ENCODE measurements at regions not wholly inside any gene's neighbourhood (a gene's known extent, or its start where the extent isn't known, plus 50 kb on each side); places are given as distances from the start of the nearest gene placed in this dataset.
"Not testable (repeated sequence)": the region's sequence is repeated elsewhere in the genome, so short reads cannot be mapped to it uniquely, and the experiment has no call there.

DNA sequence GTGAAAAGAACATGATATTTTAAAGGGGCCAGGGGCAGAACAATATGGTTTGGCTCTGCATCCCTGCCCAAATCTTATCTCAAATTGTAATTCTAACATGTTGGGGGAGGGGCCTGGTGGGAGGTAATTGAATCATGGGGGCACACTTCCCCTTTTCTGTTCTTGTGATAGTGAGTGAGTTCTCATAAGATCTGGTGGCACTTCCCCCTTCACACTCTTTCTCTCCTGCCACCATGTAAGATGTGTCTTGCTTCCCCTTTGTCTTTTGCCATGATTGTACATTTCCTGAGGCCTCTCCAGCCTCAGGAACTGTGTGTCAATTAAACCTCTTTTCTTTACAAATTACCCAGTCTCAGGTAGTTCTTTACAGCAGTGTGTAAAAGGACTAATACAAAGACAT is 177.1 kb upstream of the ZNF322 start:
- not testable (repeated sequence) for ATAC-seq (ENCODE audit: low FRiP score); DNase-seq (ENCODE audit: low spot score)

- not testable (repeated sequence) for DNase-seq (ENCODE audit: low spot score); ATAC-seq (ENCODE audit: low FRiP score)
These were observed 185.3 kb upstream of the ZNF322 start for GRCh38 chr6:26844823-26845222.

GRCh38 chr6:26857289-26857688 is 197.7 kb upstream of the ZNF322 start:
- ATAC-seq (ENCODE audit: low FRiP score); DNase-seq (ENCODE audit: low spot score): not testable (repeated sequence)

GRCh38 chr6:26859067-26859770 is 199.7 kb upstream of the ZNF322 start:
- not testable (repeated sequence) for ATAC-seq (ENCODE audit: low FRiP score); DNase-seq (ENCODE audit: low spot score)

GRCh38 chr6:26859771-26860163 is 200.2 kb upstream of the ZNF322 start:
- DNase-seq (ENCODE audit: low spot score); ATAC-seq (ENCODE audit: low FRiP score): not testable (repeated sequence)

GRCh38 chr6:26861913-26862312 is 202.4 kb upstream of the ZNF322 start:
- DNase-seq (ENCODE audit: low spot score); ATAC-seq (ENCODE audit: low FRiP score): not testable (repeated sequence)

DNA sequence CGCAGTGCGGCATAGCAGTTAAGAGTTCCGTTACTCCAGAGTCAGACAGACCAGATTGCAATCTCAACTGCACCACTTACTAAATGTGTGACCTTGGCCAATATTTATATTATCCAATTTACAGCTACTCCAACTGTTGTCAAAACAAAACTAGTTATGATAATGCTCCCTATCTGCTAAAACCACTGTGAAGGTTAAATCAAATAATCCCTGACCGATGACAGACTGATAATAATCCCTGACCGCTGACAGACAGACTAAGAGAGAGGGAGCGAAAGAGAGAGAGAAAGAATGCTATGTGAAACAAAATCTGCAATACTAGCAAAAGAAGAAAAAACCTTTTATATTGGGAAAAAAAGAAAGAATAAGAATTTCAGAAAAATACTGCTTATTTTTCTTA is 204.1 kb upstream of the ZNF322 start:
- not testable (repeated sequence) for DNase-seq (ENCODE audit: low spot score); ATAC-seq (ENCODE audit: low FRiP score)

- DNase-seq (ENCODE audit: low spot score); ATAC-seq (ENCODE audit: low FRiP score): not testable (repeated sequence)
These were observed 239.2 kb upstream of the ZNF322 start for GRCh38 chr6:26898785-26899184.

- ATAC-seq (ENCODE audit: low FRiP score); DNase-seq (ENCODE audit: low spot score): not testable (repeated sequence)
These were observed 264.7 kb upstream of the ZNF322 start for GRCh38 chr6:26924206-26924605.

DNA sequence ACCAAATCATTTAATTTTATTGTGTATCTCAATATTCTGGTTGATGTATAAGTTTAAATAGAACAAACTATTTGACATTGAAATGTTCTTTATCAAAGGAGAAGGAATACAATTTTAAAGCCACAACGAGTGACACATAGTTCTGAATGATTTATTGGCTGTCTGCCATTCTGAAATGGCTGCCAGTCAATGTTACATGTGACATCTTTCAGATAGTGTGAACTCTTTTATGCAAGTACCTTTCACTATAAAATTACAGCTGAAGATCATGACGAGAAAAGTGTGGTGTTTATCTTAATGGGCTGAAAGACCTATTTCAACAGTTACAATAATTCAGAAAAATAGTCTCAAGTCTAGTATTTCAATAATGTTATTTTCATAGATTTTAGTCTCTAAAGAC is 268.6 kb upstream of the ZNF322 start:
- not testable (repeated sequence) for ATAC-seq (ENCODE audit: low FRiP score); DNase-seq (ENCODE audit: low spot score)

DNA sequence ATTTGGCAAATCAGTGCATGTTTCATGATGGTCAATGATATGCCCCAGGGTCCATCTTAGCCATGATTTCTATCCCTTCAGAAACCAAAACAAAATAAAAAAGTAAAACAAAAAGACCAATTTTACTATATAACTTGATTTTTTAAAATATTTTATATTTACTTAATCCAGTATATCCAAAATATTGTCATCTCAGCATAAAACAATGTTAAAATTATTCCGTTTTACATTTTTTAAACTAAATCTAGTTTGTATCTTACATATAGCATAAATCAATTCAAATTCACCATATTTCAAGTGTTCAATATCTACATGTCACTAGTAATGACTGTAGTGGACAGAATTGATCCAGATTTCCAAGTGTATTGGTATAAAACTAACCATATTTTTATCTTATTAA is 277.7 kb upstream of the ZNF322 start:
- not testable (repeated sequence) for ATAC-seq (ENCODE audit: low FRiP score); DNase-seq (ENCODE audit: low spot score)

- DNase-seq (ENCODE audit: low spot score), result not testable (repeated sequence)
These were observed 291.7 kb upstream of the ZNF322 start for GRCh38 chr6:26951211-26951610.

DNA sequence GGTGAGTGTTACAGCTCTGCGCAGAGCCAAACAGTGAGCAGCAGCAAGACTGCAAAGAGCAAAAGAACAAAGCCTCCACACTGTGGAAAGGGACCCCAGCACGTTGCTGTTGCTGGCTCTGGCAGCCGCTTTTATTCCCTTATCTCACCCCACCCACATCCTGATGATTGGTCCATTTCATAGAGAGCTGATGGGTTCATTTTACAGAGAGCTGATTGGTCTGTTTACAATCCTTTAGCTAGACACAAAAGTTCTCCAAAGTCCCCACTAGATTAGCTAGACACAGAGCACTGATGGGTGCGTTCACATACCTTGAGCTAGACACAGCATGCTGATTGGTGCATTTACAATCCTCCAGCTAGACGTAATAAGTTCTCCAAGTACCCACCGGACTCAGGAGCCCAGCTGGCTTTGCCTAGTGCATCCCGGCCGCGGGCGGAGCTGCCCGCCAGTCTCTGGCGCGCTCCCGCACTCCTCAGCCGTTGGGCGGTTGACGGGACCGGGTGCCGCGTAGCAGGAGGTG is 291.4 kb upstream of the PRSS16 start:
- DNase-seq (ENCODE audit: low spot score); ATAC-seq (ENCODE audit: low FRiP score): not testable (repeated sequence)

More at GRCh38 chr6:26951211-26951610, 291.7 kb upstream of the ZNF322 start:
- not testable (repeated sequence) for ATAC-seq (ENCODE audit: low FRiP score)

- DNase-seq (ENCODE audit: low spot score), result peak; percentile 38
- not testable (repeated sequence) for ATAC-seq (ENCODE audit: low FRiP score)
These were observed 290.8 kb upstream of the PRSS16 start for GRCh38 chr6:26956601-26957184.

GRCh38 chr6:26957399-26958127 is 289.9 kb upstream of the PRSS16 start:
- not testable (repeated sequence) for DNase-seq (ENCODE audit: low spot score); ATAC-seq (ENCODE audit: low FRiP score)

DNA sequence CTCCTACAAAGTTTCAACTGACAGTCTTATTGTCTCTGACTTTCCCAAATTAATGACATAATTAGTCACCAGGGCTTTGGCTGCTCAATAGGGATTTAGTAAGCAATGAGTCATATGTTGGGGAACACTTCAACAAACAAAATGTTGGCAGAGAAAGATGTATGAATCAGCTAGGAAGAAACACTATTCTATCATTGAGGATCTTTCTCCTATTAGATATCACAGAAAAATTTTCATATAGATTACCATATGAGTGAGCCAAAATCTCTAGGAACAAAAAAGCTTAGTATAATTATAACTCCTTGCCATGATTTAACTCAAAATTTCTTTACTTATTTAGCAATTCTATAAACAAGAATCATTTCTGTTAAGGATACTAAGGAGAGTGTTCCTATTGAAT is 286.3 kb upstream of the PRSS16 start:
- DNase-seq (ENCODE audit: low spot score); ATAC-seq (ENCODE audit: low FRiP score): not testable (repeated sequence)
